ENCODE measurements at regions not wholly inside any gene's neighbourhood (a gene's known extent, or its start where the extent isn't known, plus 50 kb on each side); places are given as distances from the start of the nearest gene placed in this dataset.

GRCh38 chr4:71288875-71289274 lies 49.9 kb upstream of the SLC4A4 start:
- DNase-seq, result no peak

All from stimulated activated CD4-positive, alpha-beta T cell treated with anti-CD3 and anti-CD28 coated beads, Interleukin-2, amount 100 ng/mL, for 24 hours (primary cell).